ENCODE measurements at regions not wholly inside any gene's neighbourhood (a gene's known extent, or its start where the extent isn't known, plus 50 kb on each side); places are given as distances from the start of the nearest gene placed in this dataset.

DNA sequence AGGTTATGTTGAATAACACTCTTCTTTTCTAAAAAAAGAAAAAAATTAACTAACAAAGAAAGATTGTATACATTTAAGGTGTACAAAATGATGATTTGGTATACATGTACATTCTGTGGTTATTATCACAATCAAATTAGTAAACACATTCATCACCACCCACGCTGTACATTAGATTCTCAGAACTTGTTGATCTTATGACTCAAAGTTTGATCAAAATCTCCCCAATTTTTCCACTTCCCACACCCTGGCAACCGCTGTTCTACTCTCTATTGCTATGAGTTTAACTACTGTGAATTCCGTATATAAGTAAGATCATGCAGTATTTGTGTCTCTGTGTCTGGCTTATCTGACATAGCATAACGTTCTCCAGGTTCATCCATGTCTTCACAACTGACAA, 469.5 kb upstream of the CHRM3 start:
- no peaks in the 10 kb centered on the region for H3K4me1 ChIP-seq (ENCODE audit: control insufficient read depth in 4 of 4, insufficient read depth in 4 of 4, low read length in 3 of 4)
- TF ChIP-seq FOXA1 (IDR thresholded peaks at IDR 0.05) (no peak), RXRA (IDR thresholded peaks at IDR 0.05) (no peak), FOXA2 (IDR thresholded peaks at IDR 0.05) (no peak), JUND (IDR thresholded peaks at IDR 0.05) (no peak), HNF4G (IDR thresholded peaks at IDR 0.05) (no peak), NR2F2 (IDR thresholded peaks at IDR 0.05) (no peak), GABPA (IDR thresholded peaks at IDR 0.05 in 1 of 2, conservative IDR thresholded peaks at IDR 0.05 in 1 of 2) (no peak), YY1 (IDR thresholded peaks at IDR 0.05) (no peak), RAD21 (IDR thresholded peaks at IDR 0.05) (no peak), TAF1 (conservative IDR thresholded peaks at IDR 0.05) (no peak), SP1 (IDR thresholded peaks at IDR 0.05) (no peak), HNF4A (conservative IDR thresholded peaks at IDR 0.05) (no peak), EGR1 (IDR thresholded peaks at IDR 0.05; ENCODE audit: low read depth in 2 of 2) (no peak)
- TF ChIP-seq, protein P1, sequence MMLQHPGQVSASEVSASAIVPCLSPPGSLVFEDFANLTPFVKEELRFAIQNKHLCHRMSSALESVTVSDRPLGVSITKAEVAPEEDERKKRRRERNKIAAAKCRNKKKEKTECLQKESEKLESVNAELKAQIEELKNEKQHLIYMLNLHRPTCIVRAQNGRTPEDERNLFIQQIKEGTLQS (IDR thresholded peaks at IDR 0.05) = no peak
- TF ChIP-seq, protein P2, sequence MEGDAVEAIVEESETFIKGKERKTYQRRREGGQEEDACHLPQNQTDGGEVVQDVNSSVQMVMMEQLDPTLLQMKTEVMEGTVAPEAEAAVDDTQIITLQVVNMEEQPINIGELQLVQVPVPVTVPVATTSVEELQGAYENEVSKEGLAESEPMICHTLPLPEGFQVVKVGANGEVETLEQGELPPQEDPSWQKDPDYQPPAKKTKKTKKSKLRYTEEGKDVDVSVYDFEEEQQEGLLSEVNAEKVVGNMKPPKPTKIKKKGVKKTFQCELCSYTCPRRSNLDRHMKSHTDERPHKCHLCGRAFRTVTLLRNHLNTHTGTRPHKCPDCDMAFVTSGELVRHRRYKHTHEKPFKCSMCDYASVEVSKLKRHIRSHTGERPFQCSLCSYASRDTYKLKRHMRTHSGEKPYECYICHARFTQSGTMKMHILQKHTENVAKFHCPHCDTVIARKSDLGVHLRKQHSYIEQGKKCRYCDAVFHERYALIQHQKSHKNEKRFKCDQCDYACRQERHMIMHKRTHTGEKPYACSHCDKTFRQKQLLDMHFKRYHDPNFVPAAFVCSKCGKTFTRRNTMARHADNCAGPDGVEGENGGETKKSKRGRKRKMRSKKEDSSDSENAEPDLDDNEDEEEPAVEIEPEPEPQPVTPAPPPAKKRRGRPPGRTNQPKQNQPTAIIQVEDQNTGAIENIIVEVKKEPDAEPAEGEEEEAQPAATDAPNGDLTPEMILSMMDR (IDR thresholded peaks at IDR 0.05; ENCODE audit: low read depth, low read length, missing input control) = no peak
- TF ChIP-seq, protein P3, sequence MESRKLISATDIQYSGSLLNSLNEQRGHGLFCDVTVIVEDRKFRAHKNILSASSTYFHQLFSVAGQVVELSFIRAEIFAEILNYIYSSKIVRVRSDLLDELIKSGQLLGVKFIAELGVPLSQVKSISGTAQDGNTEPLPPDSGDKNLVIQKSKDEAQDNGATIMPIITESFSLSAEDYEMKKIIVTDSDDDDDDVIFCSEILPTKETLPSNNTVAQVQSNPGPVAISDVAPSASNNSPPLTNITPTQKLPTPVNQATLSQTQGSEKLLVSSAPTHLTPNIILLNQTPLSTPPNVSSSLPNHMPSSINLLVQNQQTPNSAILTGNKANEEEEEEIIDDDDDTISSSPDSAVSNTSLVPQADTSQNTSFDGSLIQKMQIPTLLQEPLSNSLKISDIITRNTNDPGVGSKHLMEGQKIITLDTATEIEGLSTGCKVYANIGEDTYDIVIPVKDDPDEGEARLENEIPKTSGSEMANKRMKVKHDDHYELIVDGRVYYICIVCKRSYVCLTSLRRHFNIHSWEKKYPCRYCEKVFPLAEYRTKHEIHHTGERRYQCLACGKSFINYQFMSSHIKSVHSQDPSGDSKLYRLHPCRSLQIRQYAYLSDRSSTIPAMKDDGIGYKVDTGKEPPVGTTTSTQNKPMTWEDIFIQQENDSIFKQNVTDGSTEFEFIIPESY (IDR thresholded peaks at IDR 0.05) = no peak
- TF ChIP-seq, protein P4, sequence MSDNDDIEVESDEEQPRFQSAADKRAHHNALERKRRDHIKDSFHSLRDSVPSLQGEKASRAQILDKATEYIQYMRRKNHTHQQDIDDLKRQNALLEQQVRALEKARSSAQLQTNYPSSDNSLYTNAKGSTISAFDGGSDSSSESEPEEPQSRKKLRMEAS (IDR thresholded peaks at IDR 0.05) = no peak
- TF ChIP-seq, protein P5, sequence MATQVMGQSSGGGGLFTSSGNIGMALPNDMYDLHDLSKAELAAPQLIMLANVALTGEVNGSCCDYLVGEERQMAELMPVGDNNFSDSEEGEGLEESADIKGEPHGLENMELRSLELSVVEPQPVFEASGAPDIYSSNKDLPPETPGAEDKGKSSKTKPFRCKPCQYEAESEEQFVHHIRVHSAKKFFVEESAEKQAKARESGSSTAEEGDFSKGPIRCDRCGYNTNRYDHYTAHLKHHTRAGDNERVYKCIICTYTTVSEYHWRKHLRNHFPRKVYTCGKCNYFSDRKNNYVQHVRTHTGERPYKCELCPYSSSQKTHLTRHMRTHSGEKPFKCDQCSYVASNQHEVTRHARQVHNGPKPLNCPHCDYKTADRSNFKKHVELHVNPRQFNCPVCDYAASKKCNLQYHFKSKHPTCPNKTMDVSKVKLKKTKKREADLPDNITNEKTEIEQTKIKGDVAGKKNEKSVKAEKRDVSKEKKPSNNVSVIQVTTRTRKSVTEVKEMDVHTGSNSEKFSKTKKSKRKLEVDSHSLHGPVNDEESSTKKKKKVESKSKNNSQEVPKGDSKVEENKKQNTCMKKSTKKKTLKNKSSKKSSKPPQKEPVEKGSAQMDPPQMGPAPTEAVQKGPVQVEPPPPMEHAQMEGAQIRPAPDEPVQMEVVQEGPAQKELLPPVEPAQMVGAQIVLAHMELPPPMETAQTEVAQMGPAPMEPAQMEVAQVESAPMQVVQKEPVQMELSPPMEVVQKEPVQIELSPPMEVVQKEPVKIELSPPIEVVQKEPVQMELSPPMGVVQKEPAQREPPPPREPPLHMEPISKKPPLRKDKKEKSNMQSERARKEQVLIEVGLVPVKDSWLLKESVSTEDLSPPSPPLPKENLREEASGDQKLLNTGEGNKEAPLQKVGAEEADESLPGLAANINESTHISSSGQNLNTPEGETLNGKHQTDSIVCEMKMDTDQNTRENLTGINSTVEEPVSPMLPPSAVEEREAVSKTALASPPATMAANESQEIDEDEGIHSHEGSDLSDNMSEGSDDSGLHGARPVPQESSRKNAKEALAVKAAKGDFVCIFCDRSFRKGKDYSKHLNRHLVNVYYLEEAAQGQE (IDR thresholded peaks at IDR 0.05) = no peak
- H3K36me3 ChIP-seq (ENCODE audit: control insufficient read depth in 4 of 4, insufficient read depth in 3 of 4, low read depth in 1 of 4, low read length in 3 of 4) = no peaks in the 10 kb centered on the region
- no peak overlapping the region for H3K9ac ChIP-seq (ENCODE audit: low read depth in 1 of 2, low read length in 2 of 2)
- 72% methylated on average over 4 of the region's 4 CpGs for WGBS
- H3K27me3 ChIP-seq (ENCODE audit: control insufficient read depth in 4 of 4, insufficient read depth in 4 of 4, low read length in 3 of 4) = no peaks in the 10 kb centered on the region
- no peak overlapping the region for H3K4me3 ChIP-seq (ENCODE audit: low read depth in 1 of 3, low read length in 3 of 3)
- H3K27ac ChIP-seq (ENCODE audit: low read depth in 1 of 2, low read length in 2 of 2) = no peak overlapping the region
- no peaks in the 10 kb centered on the region for H3K9me3 ChIP-seq (ENCODE audit: control insufficient read depth in 4 of 4, low read length in 3 of 4)
- DNase-seq (ENCODE audit: low spot score) = no peak
